Prostate gland (tissue), 2 donors: ENCODE measurements at regions not wholly inside any gene's neighbourhood (a gene's known extent, or its start where the extent isn't known, plus 50 kb on each side); places are given as distances from the start of the nearest gene placed in this dataset.

ENCODE experiments used
- CTCF ChIP-seq, 4 experiments: fragments of 200-600 bp in 2 of 4; fragments of 450-650 bp in 2 of 4; sonication (generic) in 2 of 4; IDR thresholded peaks; 1 replicate in 3 of 4; 2 replicates in 1 of 4; pipeline ENCODE4 v1.5.1; 2016 to 2019; ENCODE audit warnings: antibody characterized with exemption in 4 of 4, mild to moderate bottlenecking in 2 of 4, moderate library complexity in 2 of 4
- POLR2AphosphoS5 ChIP-seq: sonication (generic); formaldehyde crosslinking; IDR thresholded peaks from one replicate; pipeline ENCODE4 v1.6.1; 2017; ENCODE audit warnings: antibody characterized with exemption

- TF ChIP-seq POLR2AphosphoS5 (no peak), CTCF (IDR thresholded peaks at IDR 0.05) (no peak)
Measured at GRCh38 chr22:22327723-22328122, 83.1 kb downstream of the VPREB1 start.
